ENCODE measurements at regions not wholly inside any gene's neighbourhood (a gene's known extent, or its start where the extent isn't known, plus 50 kb on each side); places are given as distances from the start of the nearest gene placed in this dataset.

DNA sequence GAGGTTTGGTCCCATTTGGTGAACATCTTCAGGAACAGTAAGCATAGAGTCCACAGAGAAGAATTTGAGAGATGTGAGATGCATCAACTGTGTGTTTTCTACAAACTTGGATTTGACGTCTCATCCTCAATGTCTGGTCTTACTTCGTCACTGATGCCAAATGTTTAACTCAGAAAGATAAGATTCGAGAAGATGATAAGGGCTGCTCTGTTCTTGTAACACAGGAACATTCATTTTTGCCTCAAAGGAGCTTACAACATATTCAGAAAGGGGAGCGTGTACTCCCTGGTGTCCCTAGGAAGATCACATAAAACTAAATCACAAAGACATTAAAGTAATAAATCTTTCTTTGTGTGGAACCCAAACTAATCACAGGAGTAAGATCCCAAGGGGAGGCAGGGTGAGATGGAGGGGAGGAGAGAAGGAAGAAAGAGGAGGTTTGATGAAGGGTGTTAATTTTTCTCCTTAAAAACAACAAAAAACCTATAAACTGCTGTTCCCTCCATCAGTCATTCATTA is 247.7 kb upstream of the IRS2 start:
- BruUV-seq (replicated peaks) = no TSS peak
- DNase-seq (ENCODE audit: unreplicated experiment) = no peak
- H3K27ac Mint-ChIP-seq (ENCODE audit: low read depth, unreplicated experiment) = no peak overlapping the region
- TF ChIP-seq, protein P1, sequence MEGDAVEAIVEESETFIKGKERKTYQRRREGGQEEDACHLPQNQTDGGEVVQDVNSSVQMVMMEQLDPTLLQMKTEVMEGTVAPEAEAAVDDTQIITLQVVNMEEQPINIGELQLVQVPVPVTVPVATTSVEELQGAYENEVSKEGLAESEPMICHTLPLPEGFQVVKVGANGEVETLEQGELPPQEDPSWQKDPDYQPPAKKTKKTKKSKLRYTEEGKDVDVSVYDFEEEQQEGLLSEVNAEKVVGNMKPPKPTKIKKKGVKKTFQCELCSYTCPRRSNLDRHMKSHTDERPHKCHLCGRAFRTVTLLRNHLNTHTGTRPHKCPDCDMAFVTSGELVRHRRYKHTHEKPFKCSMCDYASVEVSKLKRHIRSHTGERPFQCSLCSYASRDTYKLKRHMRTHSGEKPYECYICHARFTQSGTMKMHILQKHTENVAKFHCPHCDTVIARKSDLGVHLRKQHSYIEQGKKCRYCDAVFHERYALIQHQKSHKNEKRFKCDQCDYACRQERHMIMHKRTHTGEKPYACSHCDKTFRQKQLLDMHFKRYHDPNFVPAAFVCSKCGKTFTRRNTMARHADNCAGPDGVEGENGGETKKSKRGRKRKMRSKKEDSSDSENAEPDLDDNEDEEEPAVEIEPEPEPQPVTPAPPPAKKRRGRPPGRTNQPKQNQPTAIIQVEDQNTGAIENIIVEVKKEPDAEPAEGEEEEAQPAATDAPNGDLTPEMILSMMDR (IDR thresholded peaks at IDR 0.05; ENCODE audit: unreplicated experiment) = no peak
- no peak overlapping the region for H3K4me3 Mint-ChIP-seq (ENCODE audit: unreplicated experiment)
- no peaks in the 10 kb centered on the region for H3K9me3 Mint-ChIP-seq (ENCODE audit: unreplicated experiment)
- intact Hi-C loops (cut with micrococcal nuclease) = no loop called here
- CTCF ChIA-PET = no interaction called here
- H3K36me3 Mint-ChIP-seq (ENCODE audit: insufficient read depth, unreplicated experiment) = no peaks in the 10 kb centered on the region
- POLR2A ChIA-PET = no interaction called here
- no peaks in the 10 kb centered on the region for H3K27me3 Mint-ChIP-seq (ENCODE audit: insufficient read depth, unreplicated experiment)
- H3K4me1 Mint-ChIP-seq (ENCODE audit: insufficient read depth, unreplicated experiment) = no peaks in the 10 kb centered on the region

DNA sequence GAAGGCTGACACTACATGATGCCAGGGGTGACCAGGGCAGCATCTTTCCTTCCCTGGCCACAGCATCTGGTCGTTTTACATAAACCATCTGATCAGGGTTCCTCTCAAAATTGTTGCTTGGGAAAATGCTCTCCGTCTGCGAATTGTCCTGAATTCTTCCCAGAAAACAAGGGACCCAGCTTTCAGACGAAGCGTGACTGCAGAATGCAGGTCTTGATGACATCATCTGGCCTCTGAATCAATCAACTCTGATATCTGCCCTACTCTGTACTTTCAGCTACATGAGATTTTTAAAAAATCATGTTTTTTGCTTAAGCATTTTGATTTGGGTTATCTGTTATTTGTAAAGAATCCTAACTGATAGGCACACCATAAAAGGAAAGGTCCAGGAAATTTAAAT is 246.6 kb upstream of the IRS2 start:
- DNase-seq (ENCODE audit: unreplicated experiment) = no peak
- TF ChIP-seq, protein P1 (IDR thresholded peaks at IDR 0.05; ENCODE audit: unreplicated experiment) = no peak
- Mint-ChIP-seq H3K36me3 (ENCODE audit: insufficient read depth, unreplicated experiment) (no peaks in the 10 kb centered on the region), H3K27ac (ENCODE audit: low read depth, unreplicated experiment) (no peak overlapping the region), H3K4me1 (ENCODE audit: insufficient read depth, unreplicated experiment) (no peaks in the 10 kb centered on the region), H3K4me3 (ENCODE audit: unreplicated experiment) (no peak overlapping the region), H3K9me3 (ENCODE audit: unreplicated experiment) (no peaks in the 10 kb centered on the region), H3K27me3 (ENCODE audit: insufficient read depth, unreplicated experiment) (no peaks in the 10 kb centered on the region)
- intact Hi-C loops (cut with micrococcal nuclease) = no loop called here
- POLR2A ChIA-PET = interaction anchor here (1.5 kb wide), 1 partner anchor 21 kb away, joined by 3 read pairs; no protein-coding TSS in a partner anchor
- CTCF ChIA-PET = no interaction called here
- no TSS peak for BruUV-seq (replicated peaks)

DNA sequence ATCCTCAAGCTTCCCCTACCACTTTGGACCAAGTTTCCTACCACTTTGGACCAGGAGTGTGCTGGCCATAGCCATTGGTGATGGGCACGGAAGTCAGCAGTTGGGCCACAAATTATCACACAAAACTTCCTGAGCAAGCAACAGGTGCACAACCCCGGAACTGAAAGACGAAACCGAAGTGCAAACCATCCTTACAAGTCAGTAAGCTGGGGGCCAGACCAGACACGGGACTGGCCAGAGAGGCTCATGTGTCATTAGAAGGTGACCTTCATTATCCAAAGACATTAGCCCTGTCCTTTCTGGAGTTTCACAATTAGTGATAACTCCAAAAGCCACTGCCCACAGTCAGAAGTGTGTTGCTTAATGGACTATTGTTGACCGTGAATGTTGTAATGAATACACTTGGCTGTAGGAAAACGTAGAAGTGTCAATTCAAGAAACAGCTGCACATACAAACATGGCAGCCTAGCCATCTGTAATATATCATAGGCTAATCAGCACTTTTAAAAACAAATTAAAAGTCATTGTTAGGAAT is 244.1 kb upstream of the IRS2 start:
- DNase-seq (ENCODE audit: unreplicated experiment) = no peak
- Mint-ChIP-seq H3K27me3 (ENCODE audit: insufficient read depth, unreplicated experiment) (no peaks in the 10 kb centered on the region), H3K4me1 (ENCODE audit: insufficient read depth, unreplicated experiment) (no peaks in the 10 kb centered on the region), H3K9me3 (ENCODE audit: unreplicated experiment) (no peaks in the 10 kb centered on the region), H3K27ac (ENCODE audit: low read depth, unreplicated experiment) (no peak overlapping the region), H3K4me3 (ENCODE audit: unreplicated experiment) (no peak overlapping the region), H3K36me3 (ENCODE audit: insufficient read depth, unreplicated experiment) (no peaks in the 10 kb centered on the region)
- intact Hi-C loops (cut with micrococcal nuclease) = no loop called here
- ChIA-PET POLR2A (no interaction called here), CTCF (no interaction called here)
- BruUV-seq (replicated peaks) = no TSS peak
- TF ChIP-seq, protein P1 (IDR thresholded peaks at IDR 0.05; ENCODE audit: unreplicated experiment) = no peak

DNA sequence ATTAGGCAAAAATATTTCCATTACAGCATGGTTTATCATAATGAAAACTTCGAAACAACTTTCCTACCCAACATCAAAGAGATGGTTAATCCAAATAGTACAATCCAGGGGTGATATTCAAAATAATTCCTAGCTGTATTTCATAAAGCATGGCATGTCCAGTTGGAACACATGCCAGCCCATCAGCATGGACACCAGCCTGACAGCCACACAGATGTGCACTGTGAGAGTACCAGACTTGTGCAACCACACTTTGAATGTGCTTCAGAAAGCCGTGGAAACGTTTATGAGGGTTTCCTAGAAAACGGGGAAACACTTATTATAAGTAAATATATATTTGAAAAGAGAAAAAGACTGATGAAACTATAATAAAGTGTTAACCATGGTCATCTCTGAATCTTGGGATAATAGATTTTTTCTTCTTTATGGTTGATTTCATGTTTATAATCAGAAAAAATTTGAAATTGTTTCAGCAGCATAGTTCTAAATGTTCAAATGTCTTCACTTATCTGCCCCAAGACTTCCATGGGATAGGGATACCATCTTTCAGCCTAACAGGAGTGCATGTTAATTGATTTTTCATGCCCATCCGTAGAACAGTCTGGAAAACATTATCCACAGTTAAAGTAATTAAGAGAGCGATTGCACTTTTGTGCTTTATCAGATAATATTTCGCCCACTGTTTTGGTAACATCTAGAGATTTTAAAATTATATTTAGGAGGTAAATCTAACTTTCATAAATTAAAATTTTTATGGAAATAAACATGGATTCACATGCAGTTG is 242.6 kb upstream of the IRS2 start:
- POLR2A ChIA-PET = no interaction called here
- Mint-ChIP-seq H3K36me3 (ENCODE audit: insufficient read depth, unreplicated experiment) (no peaks in the 10 kb centered on the region), H3K4me1 (ENCODE audit: insufficient read depth, unreplicated experiment) (no peaks in the 10 kb centered on the region), H3K4me3 (ENCODE audit: unreplicated experiment) (no peak overlapping the region), H3K27me3 (ENCODE audit: insufficient read depth, unreplicated experiment) (no peaks in the 10 kb centered on the region), H3K27ac (ENCODE audit: low read depth, unreplicated experiment) (no peak overlapping the region), H3K9me3 (ENCODE audit: unreplicated experiment) (no peaks in the 10 kb centered on the region)
- CTCF ChIA-PET = interaction anchor here (0.6 kb wide), 1 partner anchor 850 kb away, joined by 3 read pairs; no protein-coding TSS in a partner anchor
- no peak for DNase-seq (ENCODE audit: unreplicated experiment)
- intact Hi-C loops (cut with micrococcal nuclease) = no loop called here
- BruUV-seq (replicated peaks) = no TSS peak
- TF ChIP-seq, protein P1 (IDR thresholded peaks at IDR 0.05; ENCODE audit: unreplicated experiment) = no peak

All from MCF 10A (cell line).